ENCODE measurements at regions not wholly inside any gene's neighbourhood (a gene's known extent, or its start where the extent isn't known, plus 50 kb on each side); places are given as distances from the start of the nearest gene placed in this dataset.

- no peak overlapping the region for H3K4me3 ChIP-seq (ENCODE audit: low read depth, low read length)
- TF ChIP-seq CTCF (IDR thresholded peaks at IDR 0.05; ENCODE audit: low read depth, low read length) = no peak
Observed at GRCh38 chr3:519026-519425, 322.5 kb downstream of the CHL1 start.

- no peak overlapping the region for H3K4me3 ChIP-seq (ENCODE audit: low read depth, low read length)
- no peak for TF ChIP-seq CTCF (IDR thresholded peaks at IDR 0.05; ENCODE audit: low read depth, low read length)
Observed at GRCh38 chr3:522888-523287, 326.3 kb downstream of the CHL1 start.

DNA sequence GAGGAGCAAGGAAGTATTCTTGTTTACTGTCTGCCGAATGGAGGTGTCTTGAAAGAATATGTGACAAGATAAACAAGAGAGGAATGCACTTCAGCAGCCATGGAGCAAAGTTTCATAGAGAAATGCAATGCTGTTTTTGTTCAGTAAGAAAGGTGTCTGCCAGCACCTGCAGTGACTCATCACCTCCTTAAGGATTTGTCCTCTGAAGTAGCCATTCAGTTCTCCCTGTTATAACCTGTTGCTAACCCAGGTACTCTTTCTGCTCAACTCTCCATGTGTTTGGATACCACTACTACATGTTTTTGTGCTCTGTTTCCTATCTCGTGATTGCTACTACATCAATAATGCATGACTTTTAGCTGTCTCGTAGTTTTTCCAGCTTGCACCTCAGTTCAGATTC lies 328.9 kb downstream of the CHL1 start:
- no peak overlapping the region for H3K4me3 ChIP-seq (ENCODE audit: low read depth, low read length)

GRCh38 chr3:535566-536416 lies 339.2 kb downstream of the CHL1 start:
- TF ChIP-seq CTCF (IDR thresholded peaks at IDR 0.05; ENCODE audit: low read depth, low read length) = no peak
- H3K4me3 ChIP-seq (ENCODE audit: low read depth, low read length) = no peak overlapping the region

More for the DNA sequence above, 328.9 kb downstream of the CHL1 start:
- TF ChIP-seq CTCF (IDR thresholded peaks at IDR 0.05; ENCODE audit: low read depth, low read length) = no peak

DNA sequence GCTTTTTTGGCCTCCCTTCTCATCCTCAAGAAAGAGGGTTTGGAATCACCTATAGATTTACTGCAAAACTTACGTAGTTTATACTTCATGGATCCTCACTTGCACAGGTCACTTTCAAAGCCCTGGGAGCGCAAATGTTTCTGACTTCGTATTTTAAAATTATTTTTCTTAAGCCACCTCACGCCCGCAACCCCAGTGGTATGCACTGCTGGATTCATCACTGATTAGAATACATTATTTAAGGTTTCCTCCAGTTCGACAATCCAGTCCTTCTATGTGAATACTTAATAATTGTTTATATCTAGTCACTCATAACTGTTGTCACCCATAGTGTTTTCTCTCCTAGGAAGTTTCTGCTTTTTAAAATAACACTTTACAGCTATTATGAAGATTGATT lies 339.9 kb downstream of the CHL1 start:
- no peak for TF ChIP-seq CTCF (IDR thresholded peaks at IDR 0.05; ENCODE audit: low read depth, low read length)
- no peak overlapping the region for H3K4me3 ChIP-seq (ENCODE audit: low read depth, low read length)

- no peak overlapping the region for H3K4me3 ChIP-seq (ENCODE audit: low read depth, low read length)
- TF ChIP-seq CTCF (IDR thresholded peaks at IDR 0.05; ENCODE audit: low read depth, low read length) = no peak
Observed at GRCh38 chr3:541062-541801, 344.7 kb downstream of the CHL1 start.

DNA sequence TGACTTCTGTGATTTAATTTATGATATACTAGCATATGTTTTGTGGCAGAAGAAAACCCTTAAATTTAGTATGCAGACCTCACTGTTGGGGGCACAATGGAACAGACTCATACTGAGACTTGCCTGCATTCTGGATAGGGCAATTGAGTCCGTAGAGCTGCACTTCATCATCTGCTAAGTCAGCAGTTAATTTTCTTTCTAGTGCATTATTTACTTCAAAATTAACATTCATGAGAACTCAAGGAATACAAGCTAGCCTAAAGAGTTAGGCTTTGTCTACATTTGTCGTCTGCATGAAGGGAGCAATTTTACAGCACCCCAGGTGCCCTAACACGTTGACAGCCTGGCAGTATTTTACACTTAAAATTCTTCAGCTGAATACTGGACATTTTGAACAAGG lies 345.5 kb downstream of the CHL1 start:
- H3K4me3 ChIP-seq (ENCODE audit: low read depth, low read length) = no peak overlapping the region
- no peak for TF ChIP-seq CTCF (IDR thresholded peaks at IDR 0.05; ENCODE audit: low read depth, low read length)
